K562 (cell line): ENCODE measurements at regions not wholly inside any gene's neighbourhood (a gene's known extent, or its start where the extent isn't known, plus 50 kb on each side); places are given as distances from the start of the nearest gene placed in this dataset.

Source experiments
- ATAC-seq: fragments of 200-7000 bp; cut with Tn5 transposase; 3 replicates; pipeline ENCODE4 v1.9.1; 2020; ENCODE audit warnings: moderate library complexity
- BruUV-seq: library from RNA; stranded (reverse); fragments of 400-500 nt; replicated peaks from 2 replicates; lab custom pipeline; 2021; lab: Mats Ljungman, UMichigan
- CTCF ChIA-PET: fragments of 300-600 bp; formaldehyde crosslinking; extraction: SDS; loops from one replicate; lab custom pipeline; 2021; ENCODE audit warnings: low intra/inter-chr PET ratio; lab: Yijun Ruan, JAX
- POLR2A ChIA-PET: fragments of 300-600, 350-650 bp; sonication (Branson Sonifier 250); formaldehyde crosslinking; extraction: SDS; loops from one replicate; lab custom pipeline; 2021; ENCODE audit warnings: antibody characterized with exemption, inconsistent platforms; lab: Yijun Ruan, JAX
- DNase-seq, 4 experiments: peaks; one replicate each; pipeline versions ENCODE4 v3.0.0 to v3.0.0-alpha.2; 2011 to 2018; ENCODE audit warnings: low spot score in 3 of 4, mixed read lengths in 3 of 4; ENCODE audit errors: extremely low read depth in 1 of 4
- FAIRE-seq: peaks from 2 replicates; lab custom pipeline; 2011; peaks lifted over from hg19 to GRCh38; lab: Jason Lieb, UNC
- H2AFZ ChIP-seq: 2 replicates; pipeline ENCODE4 v1.6.0; 2011; ENCODE audit warnings: low read depth, low read length, control low read depth, inconsistent platforms
- H3K27ac ChIP-seq: fragments of 200-600 bp; 3 replicates; pipeline ENCODE4 v1.8.0; 2011; ENCODE audit warnings: low read depth, mild to moderate bottlenecking, control low read depth, inconsistent platforms, low read length, moderate library complexity, mixed read lengths; ENCODE audit errors: extremely low read depth
- H3K27me3 ChIP-seq, 2 experiments: fragments of 300-600 bp in 1 of 2; 2 replicates in 1 of 2; 3 replicates in 1 of 2; pipeline versions ENCODE4 v1.6.0 to v1.8.0; 2011; ENCODE audit warnings: inconsistent platforms in 2 of 2, low read length in 2 of 2, mild to moderate bottlenecking in 1 of 2, mixed read lengths in 1 of 2, moderate library complexity in 1 of 2; ENCODE audit not compliant: control insufficient read depth in 2 of 2, insufficient read depth in 2 of 2
- H3K36me3 ChIP-seq: fragments of 300-600 bp; 3 replicates; pipeline ENCODE4 v1.8.0; 2011; ENCODE audit warnings: mild to moderate bottlenecking, low read length, inconsistent platforms; ENCODE audit not compliant: control insufficient read depth, insufficient read depth
- H3K4me1 ChIP-seq, 2 experiments: fragments of 200-600 bp in 1 of 2; replicated peaks in 1 of 2; 2 replicates in 1 of 2; 3 replicates in 1 of 2; pipeline versions ENCODE4 v1.5.1 to v1.8.0; 2011; ENCODE audit warnings: inconsistent platforms in 2 of 2, low read length in 2 of 2, mild to moderate bottlenecking in 1 of 2, mixed read lengths in 1 of 2, moderate library complexity in 1 of 2; ENCODE audit not compliant: control insufficient read depth in 2 of 2, insufficient read depth in 2 of 2
- H3K4me2 ChIP-seq: 2 replicates; pipeline ENCODE4 v1.6.1; 2011; ENCODE audit warnings: low read length, control low read depth, inconsistent platforms, mixed read lengths; ENCODE audit not compliant: insufficient read depth
- H3K4me3 ChIP-seq: fragments of 200-600 bp; sonication (generic), shearing (Covaris generic); 2 replicates; pipeline ENCODE4 v1.5.1; 2016; ENCODE audit warnings: control low read depth, inconsistent platforms
- H3K79me2 ChIP-seq: fragments of 200-600 bp; 3 replicates; pipeline ENCODE4 v1.8.0; 2011; ENCODE audit warnings: low read length, inconsistent platforms; ENCODE audit not compliant: control insufficient read depth, insufficient read depth
- H3K9ac ChIP-seq, 2 experiments: 2 replicates each; pipeline versions ENCODE4 v1.6.0 to v1.6.1; 2011; ENCODE audit warnings: low read depth in 2 of 2, low read length in 2 of 2, control low read depth in 1 of 2, inconsistent platforms in 1 of 2, mild to moderate bottlenecking in 1 of 2, mixed read lengths in 1 of 2; ENCODE audit not compliant: insufficient read depth in 1 of 2
- H3K9me1 ChIP-seq: one replicate; pipeline ENCODE4 v1.6.0; 2011; ENCODE audit warnings: inconsistent platforms, mild to moderate bottlenecking, low read length, moderate library complexity; ENCODE audit not compliant: control insufficient read depth, insufficient read depth
- H3K9me3 ChIP-seq: replicated peaks from 2 replicates; pipeline ENCODE4 v1.5.1; 2011; ENCODE audit warnings: low read depth, low read length, inconsistent platforms; ENCODE audit not compliant: control insufficient read depth, insufficient read depth
- H4K20me1 ChIP-seq: replicated peaks from 2 replicates; pipeline ENCODE4 v1.6.1; 2011; ENCODE audit warnings: low read length, inconsistent platforms, mixed read lengths; ENCODE audit not compliant: control insufficient read depth, insufficient read depth
- ATF7 ChIP-seq: fragments of 450-650 bp; IDR thresholded peaks from 2 replicates; pipeline ENCODE4 v1.7.1; 2014; ENCODE audit warnings: mild to moderate bottlenecking, moderate library complexity
- DEAF1 ChIP-seq: fragments of 450-650 bp; formaldehyde crosslinking; IDR thresholded peaks from 2 replicates; pipeline ENCODE4 v1.4.0; 2020; ENCODE audit warnings: mild to moderate bottlenecking, moderate library complexity
- ETV6 ChIP-seq, 3 experiments: fragments of 150-350 bp in 1 of 3; sonication (generic) in 1 of 3; formaldehyde crosslinking in 1 of 3; IDR thresholded peaks; 2 replicates each; pipeline versions ENCODE4 v1.6.1 to v1.8.0; 2014 to 2022; ENCODE audit warnings: borderline replicate concordance in 2 of 3, low read depth in 2 of 3, antibody characterized with exemption in 1 of 3, low read length in 1 of 3, mild to moderate bottlenecking in 1 of 3, missing genetic modification reagents in 1 of 3
- HDAC1 ChIP-seq, 2 experiments: fragments of 450-650 bp; IDR thresholded peaks; 2 replicates each; pipeline ENCODE4 v1.6.1; 2016 to 2017; ENCODE audit warnings: inconsistent platforms in 1 of 2, mild to moderate bottlenecking in 1 of 2, moderate library complexity in 1 of 2
- NR2C2 ChIP-seq, 2 experiments: fragments of 200-800 bp in 1 of 2; sonication (Bioruptor generic) in 1 of 2; sonication (generic) in 1 of 2; formaldehyde crosslinking in 1 of 2; IDR thresholded peaks; 2 replicates each; pipeline versions ENCODE4 v1.6.1 to v1.8.0; 2016 to 2022; ENCODE audit warnings: mild to moderate bottlenecking in 1 of 2, missing compliant biosample characterization in 1 of 2, missing genetic modification characterization in 1 of 2, missing genetic modification reagents in 1 of 2
- ZBTB7A ChIP-seq: IDR thresholded peaks from 2 replicates; pipeline ENCODE4 v1.6.1; 2011; ENCODE audit warnings: low read depth, mild to moderate bottlenecking, low read length, moderate library complexity, borderline replicate concordance; ENCODE audit not compliant: control insufficient read depth
- ZNF76 ChIP-seq: fragments of 250-450 bp; sonication (Bioruptor Pico); IDR thresholded peaks from 2 replicates; pipeline ENCODE4 v1.4.0; 2020; ENCODE audit warnings: mild to moderate bottlenecking, moderate library complexity, borderline replicate concordance
- WGBS: fragments of 100-300 bp; shearing (Covaris generic); methylation state at CpG from one replicate; pipeline ENCODE4 v1.1.6; 2016; ENCODE audit warnings: low coverage, mixed read lengths; ENCODE audit not compliant: insufficient coverage; ENCODE audit errors: missing lambda C conversion rate; 5-methylcytosine and 5-hydroxymethylcytosine counted together
- in situ Hi-C: fragments of 300-500 bp; cut with MboI; formaldehyde crosslinking; loops from 4 replicates; pipeline ENCODE4 v1.15.0; 2018; ENCODE audit warnings: inconsistent platforms, mixed read lengths
- intact Hi-C: fragments of 100-400 bp; cut with micrococcal nuclease; formaldehyde crosslinking; loops from 2 replicates; pipeline ENCODE4 v1.14.2; 2022
- TF ChIP-seq, protein P1 (sequence below): sonication (generic); formaldehyde crosslinking; IDR thresholded peaks from 2 replicates; pipeline ENCODE4 v1.9.0; 2022; ENCODE audit warnings: mild to moderate bottlenecking, missing genetic modification reagents
- TF ChIP-seq, protein P2 (sequence below): IDR thresholded peaks from 3 replicates; pipeline ENCODE4 v1.6.1; 2011; ENCODE audit warnings: borderline replicate concordance, mild to moderate bottlenecking, moderate library complexity; ENCODE audit not compliant: insufficient read length; ENCODE audit errors: extremely low read depth

GRCh38 chr3:180825964-180826363, 86.5 kb upstream of the FXR1 start:
- no peaks in the 10 kb centered on the region for H4K20me1 ChIP-seq
- H3K4me3 ChIP-seq, result no peak overlapping the region
- H3K27me3 ChIP-seq, result peaks cover 17 to 25% of the 10 kb centered on the region in 2 experiments; a peak in 4 of 5 replicates
- intact Hi-C loops (no loop called here), in situ Hi-C loops (no loop called here)
- TF ChIP-seq ZNF76 (CRISPR knock-in tag), result no peak
- no peak for TF ChIP-seq NR2C2 (CRISPR knock-in tag; IDR thresholded peaks at IDR 0.05)
- no peak for TF ChIP-seq NR2C2 (tag; IDR thresholded peaks at IDR 0.05)
- TF ChIP-seq, protein P1, sequence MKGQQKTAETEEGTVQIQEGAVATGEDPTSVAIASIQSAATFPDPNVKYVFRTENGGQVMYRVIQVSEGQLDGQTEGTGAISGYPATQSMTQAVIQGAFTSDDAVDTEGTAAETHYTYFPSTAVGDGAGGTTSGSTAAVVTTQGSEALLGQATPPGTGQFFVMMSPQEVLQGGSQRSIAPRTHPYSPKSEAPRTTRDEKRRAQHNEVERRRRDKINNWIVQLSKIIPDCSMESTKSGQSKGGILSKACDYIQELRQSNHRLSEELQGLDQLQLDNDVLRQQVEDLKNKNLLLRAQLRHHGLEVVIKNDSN, result no peak
- no peak overlapping the region for H2AFZ ChIP-seq
- H3K79me2 ChIP-seq, result no peaks in the 10 kb centered on the region
- no peak for ATAC-seq
- ChIA-PET POLR2A (no interaction called here), CTCF (no interaction called here)
- no peak overlapping the region for H3K4me2 ChIP-seq
- no peak overlapping the region for H3K9ac ChIP-seq
- H3K9me1 ChIP-seq, result no peaks in the 10 kb centered on the region
- DNase-seq, result no peak
- WGBS, result 0% methylated on average over 2 of the region's 2 CpGs
- no peaks in the 10 kb centered on the region for H3K36me3 ChIP-seq
- no peak for FAIRE-seq
- no TSS peak for BruUV-seq
- H3K27ac ChIP-seq, result no peak overlapping the region
- peaks cover 0 to 23% of the 10 kb centered on the region in 2 experiments; a peak in 2 of 5 replicates for H3K4me1 ChIP-seq
- H3K9me3 ChIP-seq, result no peaks in the 10 kb centered on the region

DNA sequence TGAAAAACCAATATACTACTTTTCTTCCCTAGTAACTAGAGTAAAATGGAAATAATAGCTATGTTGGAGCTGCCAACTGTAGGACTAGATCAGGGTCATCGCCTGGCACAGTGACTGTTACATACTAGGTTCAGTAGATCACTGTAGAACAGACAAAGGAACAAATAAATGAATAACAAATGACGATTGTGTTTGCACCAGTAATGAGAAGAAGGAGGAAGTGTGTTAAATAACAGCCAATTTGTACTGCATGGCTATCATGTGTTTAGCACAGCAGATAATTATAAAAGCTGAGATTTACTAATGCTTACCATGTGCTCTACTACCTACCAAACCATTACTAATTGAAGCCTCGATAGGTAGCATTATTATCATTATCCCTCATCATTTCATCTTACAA, 85.3 kb upstream of the FXR1 start:
- H3K36me3 ChIP-seq, result no peaks in the 10 kb centered on the region
- DNase-seq (no peak), FAIRE-seq (no peak), ATAC-seq (no peak)
- H4K20me1 ChIP-seq, result no peaks in the 10 kb centered on the region; the same call in 1 of the 2 replicates
- H3K79me2 ChIP-seq, result no peaks in the 10 kb centered on the region
- intact Hi-C loops, result no loop called here
- ChIA-PET POLR2A (no interaction called here), CTCF (no interaction called here)
- no peak overlapping the region for H3K4me3 ChIP-seq
- no peak overlapping the region for H3K27ac ChIP-seq
- in situ Hi-C loops, result no loop called here
- H2AFZ ChIP-seq, result no peak overlapping the region
- H3K9me3 ChIP-seq, result no peaks in the 10 kb centered on the region
- 0% methylated on average over 3 of the region's 3 CpGs for WGBS
- no peak overlapping the region for H3K4me2 ChIP-seq
- H3K27me3 ChIP-seq, result peaks cover 17 to 25% of the 10 kb centered on the region in 2 experiments; a peak in 4 of 5 replicates
- H3K9ac ChIP-seq, result no peak overlapping the region
- H3K9me1 ChIP-seq, result no peaks in the 10 kb centered on the region
- no TSS peak for BruUV-seq
- peaks cover 0 to 23% of the 10 kb centered on the region in 2 experiments; a peak in 2 of 5 replicates for H3K4me1 ChIP-seq
- TF ChIP-seq DEAF1 (CRISPR knock-in tag) (no peak), ATF7 (no peak), HDAC1 (IDR thresholded peaks at IDR 0.05) (no peak), ZBTB7A (no peak), ETV6 (IDR thresholded peaks at IDR 0.05; ENCODE audit: borderline replicate concordance in 1 of 2, low read depth in 2 of 2, low read length in 1 of 2) (no peak), ETV6 (CRISPR knock-in tag; IDR thresholded peaks at IDR 0.05; ENCODE audit: borderline replicate concordance) (no peak)
- TF ChIP-seq, protein P2, sequence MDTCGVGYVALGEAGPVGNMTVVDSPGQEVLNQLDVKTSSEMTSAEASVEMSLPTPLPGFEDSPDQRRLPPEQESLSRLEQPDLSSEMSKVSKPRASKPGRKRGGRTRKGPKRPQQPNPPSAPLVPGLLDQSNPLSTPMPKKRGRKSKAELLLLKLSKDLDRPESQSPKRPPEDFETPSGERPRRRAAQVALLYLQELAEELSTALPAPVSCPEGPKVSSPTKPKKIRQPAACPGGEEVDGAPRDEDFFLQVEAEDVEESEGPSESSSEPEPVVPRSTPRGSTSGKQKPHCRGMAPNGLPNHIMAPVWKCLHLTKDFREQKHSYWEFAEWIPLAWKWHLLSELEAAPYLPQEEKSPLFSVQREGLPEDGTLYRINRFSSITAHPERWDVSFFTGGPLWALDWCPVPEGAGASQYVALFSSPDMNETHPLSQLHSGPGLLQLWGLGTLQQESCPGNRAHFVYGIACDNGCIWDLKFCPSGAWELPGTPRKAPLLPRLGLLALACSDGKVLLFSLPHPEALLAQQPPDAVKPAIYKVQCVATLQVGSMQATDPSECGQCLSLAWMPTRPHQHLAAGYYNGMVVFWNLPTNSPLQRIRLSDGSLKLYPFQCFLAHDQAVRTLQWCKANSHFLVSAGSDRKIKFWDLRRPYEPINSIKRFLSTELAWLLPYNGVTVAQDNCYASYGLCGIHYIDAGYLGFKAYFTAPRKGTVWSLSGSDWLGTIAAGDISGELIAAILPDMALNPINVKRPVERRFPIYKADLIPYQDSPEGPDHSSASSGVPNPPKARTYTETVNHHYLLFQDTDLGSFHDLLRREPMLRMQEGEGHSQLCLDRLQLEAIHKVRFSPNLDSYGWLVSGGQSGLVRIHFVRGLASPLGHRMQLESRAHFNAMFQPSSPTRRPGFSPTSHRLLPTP, result no peak
